Central memory CD8-positive, alpha-beta T cell (primary cell): ENCODE measurements at regions not wholly inside any gene's neighbourhood (a gene's known extent, or its start where the extent isn't known, plus 50 kb on each side); places are given as distances from the start of the nearest gene placed in this dataset.
"Not testable (repeated sequence)": the region's sequence is repeated elsewhere in the genome, so short reads cannot be mapped to it uniquely, and the experiment has no call there.

Experiments used
- ATAC-seq: fragments of 150-1000 bp; cut with Tn5 transposase; replicated peaks from 2 replicates; pipeline ENCODE4 v1.10.0; 2022; ENCODE audit warnings: mild to moderate bottlenecking, moderate FRiP score, moderate number of reproducible peaks; ENCODE audit not compliant: poor library complexity, severe bottlenecking; ENCODE audit errors: extremely low read depth
- DNase-seq, 2 donors: peaks; one replicate each; pipeline ENCODE4 v3.0.0; 2021; ENCODE audit warnings: low spot score in 2 of 2
- H3K27ac Mint-ChIP-seq: one replicate; pipeline ENCODE4 v1.8.0; 2022; ENCODE audit warnings: low read depth, mild to moderate bottlenecking, moderate library complexity, mixed read lengths
- H3K27me3 Mint-ChIP-seq: one replicate; pipeline ENCODE4 v1.8.0; 2022; ENCODE audit warnings: mixed read lengths
- H3K36me3 Mint-ChIP-seq: one replicate; pipeline ENCODE4 v1.8.0; 2022; ENCODE audit warnings: mild to moderate bottlenecking, moderate library complexity, mixed read lengths; ENCODE audit not compliant: insufficient read depth
- H3K4me1 Mint-ChIP-seq: one replicate; pipeline ENCODE4 v1.8.0; 2022; ENCODE audit warnings: mixed read lengths
- H3K4me3 Mint-ChIP-seq: one replicate; pipeline ENCODE4 v1.8.0; 2022; ENCODE audit warnings: mild to moderate bottlenecking, moderate library complexity, mixed read lengths
- H3K9me3 Mint-ChIP-seq: one replicate; pipeline ENCODE4 v1.8.0; 2022; ENCODE audit warnings: mixed read lengths

DNA sequence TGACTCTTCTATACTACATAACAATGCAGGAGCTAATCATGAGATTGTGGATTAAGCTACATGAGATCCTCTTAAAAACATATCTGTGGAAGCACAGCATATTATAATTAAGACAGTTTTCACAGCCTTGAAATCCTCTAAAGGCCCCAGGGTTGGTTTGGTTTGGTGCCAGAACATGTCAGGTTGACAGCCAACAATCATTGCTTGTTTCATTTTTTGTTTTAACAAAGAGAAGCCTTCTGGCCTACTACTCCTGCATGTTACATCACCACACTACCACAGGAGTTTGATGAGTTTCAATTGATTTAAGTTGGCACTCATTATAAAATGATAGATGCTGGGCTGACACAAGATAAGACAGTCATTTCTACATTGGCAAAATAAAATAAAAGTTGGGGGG, 255.9 kb upstream of the ERBB4 start:
- Mint-ChIP-seq H3K9me3 (no peaks in the 10 kb centered on the region), H3K27ac (no peak overlapping the region), H3K27me3 (no peaks in the 10 kb centered on the region), H3K36me3 (no peaks in the 10 kb centered on the region), H3K4me1 (no peaks in the 10 kb centered on the region), H3K4me3 (no peak overlapping the region)
- DNase-seq: no peak
- ATAC-seq: no peak

DNA sequence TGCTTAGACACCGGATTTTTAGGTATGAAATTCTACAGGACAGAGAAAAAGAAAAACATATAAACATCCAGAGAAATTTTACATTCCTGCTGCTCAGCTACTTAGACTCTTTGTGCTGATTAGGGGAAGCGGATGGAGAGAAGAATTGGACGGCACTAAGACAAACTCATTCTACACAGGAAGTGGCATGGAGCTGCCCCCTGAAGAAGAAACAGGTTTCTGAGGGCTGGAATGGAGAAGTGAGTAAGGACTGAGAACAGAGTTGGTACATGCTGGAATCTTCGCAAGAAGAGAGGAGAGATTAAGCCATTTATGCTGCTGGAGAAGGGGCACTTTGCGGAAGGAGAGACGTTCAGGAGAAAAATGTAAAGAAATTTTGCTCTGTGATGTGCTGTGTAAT, 253.0 kb upstream of the ERBB4 start:
- no peaks in the 10 kb centered on the region for H3K27me3 Mint-ChIP-seq
- DNase-seq: no peak

DNA sequence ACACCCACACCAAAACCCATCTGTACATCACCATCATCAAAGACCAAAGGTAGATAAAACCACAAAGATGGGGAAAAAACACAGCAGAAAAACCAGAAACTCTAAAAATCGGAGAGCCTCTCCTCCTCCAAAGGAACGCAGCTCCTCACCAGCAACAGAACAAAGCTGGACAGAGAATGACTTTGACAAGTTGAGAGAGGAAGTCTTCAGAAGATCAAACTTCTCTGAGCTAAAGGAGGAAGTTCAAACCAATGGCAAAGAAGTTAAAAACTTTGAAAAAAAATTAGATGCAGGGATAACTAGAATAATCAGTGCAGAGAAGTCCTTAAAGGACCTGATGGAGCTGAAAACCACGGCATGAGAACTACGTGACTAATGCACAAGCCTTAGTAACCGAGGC, 247.5 kb upstream of the ERBB4 start:
- not testable (repeated sequence) for H3K4me1 Mint-ChIP-seq, ATAC-seq, H3K36me3 Mint-ChIP-seq, H3K27ac Mint-ChIP-seq, DNase-seq, H3K4me3 Mint-ChIP-seq, H3K27me3 Mint-ChIP-seq
- peaks cover 11% of the 10 kb centered on the region for H3K9me3 Mint-ChIP-seq

More for the DNA sequence above, 253.0 kb upstream of the ERBB4 start:
- Mint-ChIP-seq H3K4me3 (no peak overlapping the region), H3K27ac (no peak overlapping the region), H3K4me1 (no peaks in the 10 kb centered on the region), H3K9me3 (no peaks in the 10 kb centered on the region), H3K36me3 (no peaks in the 10 kb centered on the region)
- ATAC-seq: no peak

DNA sequence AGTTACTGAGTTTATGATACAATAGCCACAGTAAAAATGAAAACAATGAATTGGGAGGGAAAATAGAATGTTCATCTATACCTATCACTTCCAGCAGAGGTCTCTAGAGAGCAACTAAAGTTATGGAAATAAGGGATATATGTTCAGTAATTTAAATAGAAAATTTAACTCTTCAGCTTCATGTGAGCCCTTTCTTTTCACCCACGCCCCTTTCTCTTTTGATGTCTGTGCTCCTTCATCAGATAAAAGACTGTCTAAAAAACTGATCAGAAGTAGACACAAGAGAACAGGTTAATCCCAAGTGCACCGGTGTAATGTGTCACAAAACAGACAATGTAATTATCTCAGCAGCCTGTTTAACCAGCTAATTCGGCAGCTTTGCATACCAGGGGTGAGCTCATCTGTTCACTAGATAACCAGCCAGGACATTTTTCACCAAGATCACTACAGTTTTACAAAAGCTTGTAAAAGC, 238.5 kb upstream of the ERBB4 start:
- H3K4me1 Mint-ChIP-seq: no peaks in the 10 kb centered on the region

DNA sequence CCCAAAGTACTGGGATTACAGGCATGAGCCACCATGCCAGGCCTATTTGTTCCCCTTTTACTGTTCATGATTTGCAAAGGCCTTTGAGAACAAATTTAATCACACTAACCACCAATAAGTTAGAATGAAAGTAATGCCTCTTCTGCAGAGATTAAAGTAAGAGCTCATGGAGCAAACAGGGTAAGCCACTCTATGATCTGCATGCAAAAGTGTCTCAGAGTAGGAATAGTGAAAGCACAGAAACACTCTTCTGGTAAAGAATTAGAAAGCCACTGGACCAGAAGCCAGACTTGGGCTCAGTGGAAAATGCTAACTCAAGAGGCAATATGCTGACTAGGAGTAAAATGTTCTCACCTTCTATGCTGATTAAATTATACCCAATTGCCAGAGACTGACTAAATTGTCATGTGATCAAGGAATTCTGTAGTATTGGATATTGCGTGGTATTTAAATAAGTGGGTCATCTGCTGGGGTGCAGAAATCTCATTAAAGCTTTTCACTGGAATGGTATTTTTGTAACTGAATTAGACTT, 235.3 kb upstream of the ERBB4 start:
- H3K36me3 Mint-ChIP-seq: no peaks in the 10 kb centered on the region
- H3K9me3 Mint-ChIP-seq: no peaks in the 10 kb centered on the region
- H3K4me1 Mint-ChIP-seq: no peaks in the 10 kb centered on the region
- H3K27me3 Mint-ChIP-seq: no peaks in the 10 kb centered on the region
- ATAC-seq: no peak
- no peak for DNase-seq
- no peak overlapping the region for H3K4me3 Mint-ChIP-seq
- no peak overlapping the region for H3K27ac Mint-ChIP-seq

More for the DNA sequence above, 238.5 kb upstream of the ERBB4 start:
- Mint-ChIP-seq H3K9me3 (peaks cover 2% of the 10 kb centered on the region), H3K27ac (no peak overlapping the region), H3K27me3 (no peaks in the 10 kb centered on the region), H3K4me3 (no peak overlapping the region), H3K36me3 (no peaks in the 10 kb centered on the region)
- ATAC-seq: no peak
- no peak for DNase-seq

DNA sequence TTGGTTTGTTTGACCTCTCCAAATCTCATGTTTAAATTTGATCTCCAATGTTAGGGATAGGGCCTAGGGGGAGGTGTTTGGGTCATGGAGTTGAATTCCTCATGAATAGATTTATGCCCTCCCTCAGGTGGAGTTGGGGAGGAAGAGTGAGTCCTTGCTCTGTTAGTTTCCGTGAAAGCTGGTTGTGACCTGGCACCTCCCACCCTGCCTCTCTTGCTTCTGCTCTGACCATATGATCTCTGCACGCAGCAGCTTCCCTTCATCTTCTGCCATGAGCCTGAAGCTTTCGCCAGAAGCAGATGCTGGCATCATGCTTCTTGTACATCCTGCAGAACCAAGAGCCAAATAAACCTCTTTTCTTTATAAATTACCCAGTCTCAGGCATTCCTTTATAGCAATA, 231.6 kb upstream of the ERBB4 start:
- no peak for ATAC-seq
- H3K4me1 Mint-ChIP-seq: no peaks in the 10 kb centered on the region
- DNase-seq: no peak
- no peaks in the 10 kb centered on the region for H3K27me3 Mint-ChIP-seq
- no peaks in the 10 kb centered on the region for H3K36me3 Mint-ChIP-seq
- no peak overlapping the region for H3K27ac Mint-ChIP-seq
- no peaks in the 10 kb centered on the region for H3K9me3 Mint-ChIP-seq
- no peak overlapping the region for H3K4me3 Mint-ChIP-seq

DNA sequence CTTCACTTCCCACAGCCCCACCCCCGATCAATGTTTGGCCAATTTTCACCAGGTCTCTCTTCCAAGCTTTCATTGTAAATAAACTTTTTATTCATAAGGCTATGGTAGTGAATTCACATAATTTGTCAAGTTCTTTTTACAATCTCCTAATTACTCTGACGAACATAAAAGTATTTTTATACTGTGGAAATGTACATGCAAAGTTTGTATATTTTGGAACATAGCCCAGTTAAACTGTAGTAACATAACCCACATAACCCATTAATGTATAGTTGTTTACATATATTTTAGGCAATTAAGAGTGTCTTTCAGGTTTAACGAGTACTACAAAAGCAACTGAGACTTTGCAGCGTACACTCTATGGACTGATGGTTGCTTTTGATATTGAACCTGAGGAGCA, 228.3 kb upstream of the ERBB4 start:
- Mint-ChIP-seq H3K27me3 (no peaks in the 10 kb centered on the region), H3K4me1 (no peaks in the 10 kb centered on the region), H3K9me3 (peaks cover 6% of the 10 kb centered on the region), H3K36me3 (no peaks in the 10 kb centered on the region), H3K27ac (no peak overlapping the region), H3K4me3 (no peak overlapping the region)
- DNase-seq (no peak), ATAC-seq (no peak)

DNA sequence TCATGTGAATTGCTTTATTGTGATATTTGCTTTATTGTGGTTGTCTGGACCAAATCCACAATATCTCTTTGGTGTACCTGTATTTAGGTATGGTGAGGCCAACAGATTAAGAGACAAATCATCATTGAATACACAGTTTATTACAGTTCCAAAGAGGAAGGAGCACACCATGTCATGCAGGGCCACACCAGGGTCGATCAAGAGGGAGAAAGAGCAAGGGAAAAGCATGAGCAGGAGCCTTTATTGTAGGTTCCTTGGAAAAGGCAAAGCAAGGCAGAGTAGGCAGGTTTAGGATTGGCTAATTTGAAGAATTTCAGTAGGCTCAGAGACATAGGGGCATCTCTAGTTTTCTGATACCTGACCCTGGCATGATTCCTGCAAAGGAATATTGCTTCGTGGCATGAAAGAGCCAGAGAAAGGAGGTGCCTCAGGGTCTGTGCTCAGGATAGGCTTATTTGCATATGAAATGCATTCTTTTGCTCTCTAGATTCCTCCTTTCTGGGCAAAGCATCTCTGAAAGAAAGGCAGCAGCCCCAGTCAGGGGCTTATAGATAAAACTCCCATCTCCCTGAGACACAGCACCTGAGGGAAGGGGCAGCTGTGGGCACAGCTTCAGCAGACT, 214.2 kb upstream of the ERBB4 start:
- DNase-seq: no peak
- Mint-ChIP-seq H3K9me3 (peaks cover 24% of the 10 kb centered on the region), H3K4me1 (no peaks in the 10 kb centered on the region), H3K4me3 (no peak overlapping the region), H3K27ac (no peak overlapping the region), H3K36me3 (no peaks in the 10 kb centered on the region), H3K27me3 (no peaks in the 10 kb centered on the region)
- ATAC-seq: no peak

DNA sequence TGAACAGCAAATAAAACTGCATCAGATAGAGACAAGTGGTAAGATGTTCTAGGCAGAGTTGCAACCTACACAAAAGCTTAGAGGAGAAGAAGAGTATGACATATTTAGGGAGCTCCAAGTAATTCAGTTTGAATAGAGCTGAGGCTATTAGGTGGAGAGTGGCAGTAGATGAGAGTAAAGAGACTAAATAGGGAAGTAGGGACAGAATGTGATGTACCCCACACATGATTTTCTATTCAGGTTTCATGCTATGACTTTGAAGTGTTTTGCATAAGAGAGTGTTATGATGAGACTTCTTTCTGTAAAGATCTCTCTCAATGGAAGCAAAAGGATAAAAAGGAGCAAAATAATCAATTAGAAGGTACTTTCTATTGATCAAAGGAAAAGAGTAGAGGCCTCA, 206.8 kb upstream of the ERBB4 start:
- no peaks in the 10 kb centered on the region for H3K27me3 Mint-ChIP-seq
- no peak overlapping the region for H3K4me3 Mint-ChIP-seq
- ATAC-seq (no peak), DNase-seq (no peak)
- H3K9me3 Mint-ChIP-seq: peaks cover 13% of the 10 kb centered on the region
- H3K4me1 Mint-ChIP-seq: no peaks in the 10 kb centered on the region
- no peak overlapping the region for H3K27ac Mint-ChIP-seq
- H3K36me3 Mint-ChIP-seq: no peaks in the 10 kb centered on the region

DNA sequence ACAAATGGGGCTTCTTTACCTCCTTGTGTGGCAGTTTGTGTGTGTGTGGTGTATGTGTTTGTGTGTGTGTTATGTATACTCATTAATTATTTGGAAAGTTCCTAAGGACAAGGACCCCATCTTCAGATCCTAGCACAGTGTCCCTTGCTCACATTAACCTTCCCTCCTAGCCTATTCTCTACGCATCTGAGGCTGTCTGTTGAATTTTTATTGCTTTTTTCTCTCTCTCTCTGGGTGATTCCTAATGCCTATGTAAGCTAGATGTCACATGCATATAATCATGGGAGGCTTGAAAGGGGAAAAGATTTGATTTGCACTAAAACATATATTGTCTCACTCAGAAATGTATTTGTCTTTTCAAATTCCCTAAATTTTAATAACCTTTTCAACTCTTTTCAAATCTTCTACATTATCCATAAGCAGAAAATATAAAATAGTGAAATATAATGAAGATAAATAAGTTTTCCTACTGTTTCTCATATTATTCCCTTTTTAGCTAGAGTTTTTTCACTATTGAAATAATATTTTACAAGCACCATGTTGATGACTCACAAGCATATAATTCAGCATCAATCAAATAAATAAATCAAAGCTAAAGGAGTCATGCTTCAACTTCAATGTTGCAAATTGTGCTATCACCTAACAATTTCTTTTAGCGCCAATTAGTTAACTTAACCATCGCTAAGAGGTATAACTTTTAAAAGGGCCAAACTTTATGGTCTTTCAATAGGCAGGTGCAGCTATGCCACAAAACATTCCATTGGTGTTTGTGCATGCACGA, 199.0 kb upstream of the ERBB4 start:
- H3K4me1 Mint-ChIP-seq: no peaks in the 10 kb centered on the region
- no peaks in the 10 kb centered on the region for H3K9me3 Mint-ChIP-seq
- no peaks in the 10 kb centered on the region for H3K27me3 Mint-ChIP-seq
- no peak for DNase-seq
- ATAC-seq: no peak
- H3K36me3 Mint-ChIP-seq: no peaks in the 10 kb centered on the region
- no peak overlapping the region for H3K27ac Mint-ChIP-seq
- H3K4me3 Mint-ChIP-seq: no peak overlapping the region

DNA sequence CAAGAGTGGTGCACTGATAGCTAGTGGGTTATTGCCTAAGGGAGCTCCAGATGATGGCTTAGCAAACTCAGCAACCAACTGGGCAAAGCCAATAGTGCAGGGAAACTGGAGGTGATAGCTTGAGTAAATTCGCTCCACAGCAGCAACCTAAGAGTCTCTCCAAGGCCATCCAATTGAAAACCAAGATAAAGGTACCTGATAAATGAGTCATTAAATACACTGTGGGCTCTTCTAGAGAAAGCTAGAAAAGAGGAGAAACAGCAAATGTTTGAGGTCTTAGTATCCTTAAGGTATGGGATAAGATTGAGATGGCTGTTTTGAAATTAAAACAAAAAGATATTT, 197.8 kb upstream of the ERBB4 start:
- Mint-ChIP-seq H3K36me3 (no peaks in the 10 kb centered on the region), H3K9me3 (no peaks in the 10 kb centered on the region), H3K27me3 (no peaks in the 10 kb centered on the region), H3K27ac (no peak overlapping the region), H3K4me1 (no peaks in the 10 kb centered on the region), H3K4me3 (no peak overlapping the region)
- DNase-seq (no peak), ATAC-seq (no peak)

DNA sequence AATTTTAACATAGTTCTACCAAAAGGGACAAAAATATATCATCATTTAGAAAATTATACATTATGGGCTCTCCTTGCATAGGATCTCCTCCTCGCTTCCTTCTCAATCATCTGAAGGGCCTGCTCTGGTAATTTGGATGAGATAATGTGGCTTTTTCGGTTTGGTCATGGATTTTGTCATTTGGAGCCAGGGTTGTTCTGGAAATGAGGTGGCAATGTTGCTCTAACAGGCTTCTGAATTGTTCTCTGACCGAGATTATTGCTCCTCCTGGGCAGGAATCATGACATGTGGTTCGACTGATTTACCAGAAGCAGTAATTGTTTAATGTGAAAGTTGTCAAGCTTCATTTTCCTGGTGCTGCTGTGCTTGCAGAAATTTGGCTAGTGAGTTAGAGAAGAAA, 194.7 kb upstream of the ERBB4 start:
- Mint-ChIP-seq H3K4me3 (no peak overlapping the region), H3K4me1 (no peaks in the 10 kb centered on the region), H3K36me3 (no peaks in the 10 kb centered on the region), H3K27me3 (no peaks in the 10 kb centered on the region), H3K9me3 (no peaks in the 10 kb centered on the region), H3K27ac (no peak overlapping the region)
- DNase-seq (no peak), ATAC-seq (no peak)

DNA sequence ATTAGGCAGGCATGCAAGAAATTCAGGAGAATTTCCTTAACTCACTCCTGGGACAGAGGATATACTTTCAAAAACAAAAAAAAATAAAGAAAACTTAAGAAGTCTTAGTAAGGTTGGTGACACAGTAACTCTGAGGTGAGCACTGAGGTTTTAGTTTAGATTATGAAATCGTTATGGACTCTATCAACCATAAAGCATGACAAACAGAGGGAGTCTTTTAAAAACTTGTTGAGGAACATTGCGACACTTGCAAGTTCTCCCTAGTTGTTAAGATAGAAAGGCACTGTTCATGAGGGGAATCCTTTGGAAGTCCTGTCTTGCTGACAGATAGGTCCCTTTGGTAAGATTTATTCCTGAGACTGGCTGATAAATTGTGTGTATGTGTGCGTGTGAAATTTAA, 194.3 kb upstream of the ERBB4 start:
- no peaks in the 10 kb centered on the region for H3K4me1 Mint-ChIP-seq
- H3K27me3 Mint-ChIP-seq: no peaks in the 10 kb centered on the region
- DNase-seq (no peak), ATAC-seq (no peak)
- H3K4me3 Mint-ChIP-seq: no peak overlapping the region
- H3K27ac Mint-ChIP-seq: no peak overlapping the region
- H3K9me3 Mint-ChIP-seq: no peaks in the 10 kb centered on the region
- H3K36me3 Mint-ChIP-seq: no peaks in the 10 kb centered on the region
